HS-5 (cell line): ENCODE measurements at regions not wholly inside any gene's neighbourhood (a gene's known extent, or its start where the extent isn't known, plus 50 kb on each side); places are given as distances from the start of the nearest gene placed in this dataset.

Source experiments
- DNase-seq: peaks from one replicate; pipeline ENCODE4 v3.0.0-alpha.2; 2012; ENCODE audit warnings: low read depth

DNA sequence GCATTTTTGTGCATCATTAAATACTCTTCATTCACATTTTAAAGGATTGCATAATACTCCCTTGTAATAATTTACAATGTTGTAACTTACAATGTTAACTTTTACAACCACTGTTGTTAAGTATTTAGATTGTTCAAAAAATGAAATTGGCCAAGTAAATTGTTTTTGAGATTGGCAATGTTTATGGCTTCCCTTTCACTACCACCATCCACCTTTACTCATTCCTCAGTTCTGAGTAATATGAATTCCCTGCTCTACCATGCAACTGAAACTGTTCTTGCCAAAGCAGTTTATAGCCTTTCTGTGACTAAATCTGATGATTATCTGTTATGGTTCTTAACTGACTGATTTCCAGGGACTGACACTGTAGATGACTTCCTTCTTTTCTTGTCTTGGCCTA is 80.5 kb upstream of the TMEM106B start:
- peak; percentile 58 for DNase-seq

GRCh38 chr7:12131122-12131521 is 80.0 kb upstream of the TMEM106B start:
- DNase-seq = no peak

- DNase-seq = no peak
These were observed 77.2 kb upstream of the TMEM106B start for GRCh38 chr7:12133865-12134264.

- no peak for DNase-seq
These were observed 74.6 kb upstream of the TMEM106B start for GRCh38 chr7:12136523-12136922.

DNA sequence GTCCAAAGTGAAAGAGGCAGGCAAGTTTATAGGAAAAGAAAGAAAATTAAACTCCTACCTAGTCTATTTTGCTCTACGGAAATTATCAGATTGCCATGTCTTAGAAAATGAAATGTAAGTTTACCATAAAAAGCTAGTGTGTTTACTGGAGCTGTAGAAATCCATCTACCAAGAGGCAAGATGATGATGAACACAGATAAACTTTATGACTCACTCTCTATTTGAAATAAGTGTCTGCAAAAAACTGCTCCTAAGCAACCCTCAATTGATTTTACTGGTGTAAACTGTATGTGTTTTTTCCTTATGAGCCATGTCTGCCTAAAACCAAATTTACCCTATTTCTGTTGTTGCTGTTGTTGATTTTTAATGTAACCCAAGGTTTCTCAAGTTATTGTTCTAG is 73.8 kb upstream of the TMEM106B start:
- DNase-seq = no peak

DNA sequence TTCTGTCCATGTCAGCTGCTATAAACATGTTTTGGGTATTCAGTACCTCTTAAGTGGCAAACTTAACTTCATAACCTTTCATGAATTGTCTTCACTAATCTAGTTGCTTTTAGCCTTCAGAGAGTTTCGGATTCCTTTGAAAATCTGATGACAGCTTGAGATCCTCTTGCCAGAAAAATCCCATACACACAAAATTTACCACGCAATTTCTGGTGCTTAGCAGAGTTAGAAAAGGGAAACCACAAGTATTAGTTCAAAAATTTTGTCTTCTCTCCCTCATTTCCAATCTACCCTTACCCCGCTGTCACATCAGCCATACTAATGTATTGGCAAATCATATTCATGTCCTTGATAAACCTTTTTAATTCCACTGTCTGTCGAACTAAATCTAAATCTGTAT is 72.7 kb upstream of the TMEM106B start:
- DNase-seq = no peak

GRCh38 chr7:12139416-12139815 is 71.7 kb upstream of the TMEM106B start:
- peak; percentile 86 for DNase-seq

- DNase-seq = no peak
These were observed 64.3 kb upstream of the TMEM106B start for GRCh38 chr7:12146813-12147212.

DNA sequence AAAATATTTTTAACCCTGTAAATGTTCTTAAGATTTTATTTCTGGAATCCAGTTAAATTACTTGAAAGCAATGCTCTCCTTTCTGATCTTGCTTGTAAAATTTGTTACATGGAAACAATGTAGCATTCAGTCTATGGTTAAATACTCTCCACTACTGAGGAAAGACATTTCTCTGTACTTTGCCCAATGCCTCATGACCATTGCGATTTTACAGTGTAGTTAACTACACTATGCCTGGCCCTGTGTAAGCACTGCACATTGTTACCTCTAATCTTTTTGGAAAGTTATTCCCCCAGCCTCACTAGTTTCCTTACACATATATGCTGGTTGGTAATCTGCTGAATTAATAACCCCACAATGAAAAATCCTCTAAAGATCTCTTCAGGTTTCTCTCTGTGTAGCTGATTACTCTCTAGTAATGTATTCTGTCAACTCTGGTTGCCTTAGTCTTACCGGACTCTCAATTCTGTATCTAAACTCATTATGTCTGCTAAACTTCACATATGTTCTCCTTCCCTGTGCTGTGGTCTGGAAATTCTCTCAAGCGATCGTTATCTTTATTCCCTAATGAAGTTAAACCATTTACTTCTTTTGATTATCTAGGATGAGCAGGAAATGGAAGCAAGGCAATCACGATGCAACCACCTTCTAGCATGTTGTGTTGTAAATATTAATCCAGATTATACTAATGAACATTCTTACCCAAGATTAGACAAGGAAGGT is 58.7 kb upstream of the TMEM106B start:
- no peak for DNase-seq

DNA sequence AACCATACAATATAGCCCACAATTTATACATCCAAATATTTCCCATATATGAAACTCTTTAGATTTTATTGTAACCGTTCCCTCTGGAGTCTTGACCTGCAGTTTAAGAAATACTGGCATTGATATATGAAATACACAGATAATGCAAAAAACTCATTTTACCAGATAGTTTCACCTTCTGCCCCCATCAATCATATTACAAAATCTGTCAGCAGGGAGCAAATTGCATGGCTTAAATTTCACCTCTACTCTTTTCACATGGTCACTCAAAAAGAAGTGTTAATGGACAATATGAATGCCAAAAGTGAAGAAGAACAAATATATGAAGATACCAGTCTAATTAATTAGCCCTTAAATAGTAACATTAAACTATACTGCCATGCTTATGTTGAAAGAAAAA is 57.0 kb upstream of the TMEM106B start:
- DNase-seq = no peak

GRCh38 chr7:12157517-12157916 is 53.6 kb upstream of the TMEM106B start:
- no peak for DNase-seq

GRCh38 chr7:12158334-12159060 is 52.6 kb upstream of the TMEM106B start:
- DNase-seq = peak; percentile 53

DNA sequence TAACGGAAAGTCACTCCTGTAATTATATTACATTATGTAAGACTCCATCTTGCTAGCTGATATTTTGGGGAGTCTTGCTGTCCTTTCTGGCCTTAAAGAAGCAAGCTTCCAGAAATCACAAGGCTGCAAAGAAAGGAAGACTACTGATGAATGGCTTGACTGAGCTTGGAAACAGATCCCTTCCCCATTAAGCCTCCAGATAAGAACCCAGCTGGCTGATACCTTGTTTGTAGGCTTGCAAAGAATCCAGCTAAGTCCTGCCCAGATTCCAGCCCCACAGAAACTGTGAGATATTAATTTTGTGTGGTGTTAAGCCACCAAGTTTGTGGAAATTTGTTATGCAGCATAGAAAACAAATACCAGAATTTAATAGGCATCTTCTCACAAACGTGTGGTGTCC is 49.9 kb upstream of the TMEM106B start:
- no peak for DNase-seq
